HEK293 (cell line): ENCODE measurements at regions not wholly inside any gene's neighbourhood (a gene's known extent, or its start where the extent isn't known, plus 50 kb on each side); places are given as distances from the start of the nearest gene placed in this dataset.

Source experiments
- CTCF ChIP-seq: fragments of 450-650 bp; formaldehyde crosslinking; IDR thresholded peaks from 2 replicates; pipeline ENCODE4 v1.5.1; 2016; ENCODE audit warnings: missing biosample characterization, missing genetic modification characterization
- ZBTB1 ChIP-seq: fragments of 450-650 bp; formaldehyde crosslinking; IDR thresholded peaks from 2 replicates; pipeline ENCODE4 v1.5.1; 2016; ENCODE audit warnings: missing biosample characterization, missing genetic modification characterization
- ZNF138 ChIP-seq: fragments of 450-650 bp; formaldehyde crosslinking; IDR thresholded peaks from 2 replicates; pipeline ENCODE4 v1.5.1; 2016; ENCODE audit warnings: missing biosample characterization, missing genetic modification characterization, borderline replicate concordance
- ZNF274 ChIP-seq, 2 experiments: fragments of 200-500 bp in 1 of 2; fragments of 450-650 bp in 1 of 2; sonication (Bioruptor generic) in 1 of 2; formaldehyde crosslinking in 1 of 2; IDR thresholded peaks; 2 replicates each; pipeline versions ENCODE4 v1.5.1 to v1.6.1; 2014 to 2016; ENCODE audit warnings: borderline replicate concordance in 1 of 2, inconsistent platforms in 1 of 2, low read length in 1 of 2, missing biosample characterization in 1 of 2, missing genetic modification characterization in 1 of 2
- ZNF529 ChIP-seq: fragments of 450-650 bp; formaldehyde crosslinking; IDR thresholded peaks from 2 replicates; pipeline ENCODE4 v1.5.1; 2017; ENCODE audit warnings: missing genetic modification characterization, missing biosample characterization; ENCODE audit not compliant: insufficient replicate concordance
- ZNF843 ChIP-seq: fragments of 450-650 bp; formaldehyde crosslinking; IDR thresholded peaks from 2 replicates; pipeline ENCODE4 v1.5.1; 2016; ENCODE audit warnings: missing biosample characterization, missing genetic modification characterization
- ZXDB ChIP-seq: fragments of 450-650 bp; formaldehyde crosslinking; IDR thresholded peaks from 2 replicates; pipeline ENCODE4 v1.5.1; 2016; ENCODE audit warnings: missing biosample characterization, missing genetic modification characterization

- TF ChIP-seq ZNF843 (tag by site-specific recombination), result no peak
- no peak for TF ChIP-seq ZXDB
- no peak for TF ChIP-seq ZNF138 (tag by site-specific recombination)
- TF ChIP-seq CTCF (tag by site-specific recombination), result no peak
- TF ChIP-seq ZBTB1 (tag by site-specific recombination), result no peak
- TF ChIP-seq ZNF529 (tag by site-specific recombination), result no peak
- no peak for TF ChIP-seq ZNF274 (IDR thresholded peaks at IDR 0.05; ENCODE audit: low read length)
- TF ChIP-seq ZNF274 (tag by site-specific recombination; IDR thresholded peaks at IDR 0.05; ENCODE audit: borderline replicate concordance), result no peak
Observed at GRCh38 chr4:110793381-110793801, 170.5 kb upstream of the PITX2 start.
